Omental fat pad (tissue), 3 donors: ENCODE measurements at regions not wholly inside any gene's neighbourhood (a gene's known extent, or its start where the extent isn't known, plus 50 kb on each side); places are given as distances from the start of the nearest gene placed in this dataset.
A peak's percentile ranks its signal among the peaks of the same experiment; 100 is the strongest.

Experiments used
- ATAC-seq: fragments of 150-250 bp; one replicate; pipeline ENCODE4 v1.9.1; 2016; ENCODE audit warnings: mild to moderate bottlenecking, moderate library complexity; ENCODE audit not compliant: low FRiP score
- DNase-seq: peaks from one replicate; pipeline ENCODE4 v3.0.0-alpha.2; 2019; ENCODE audit warnings: low spot score
- CTCF ChIP-seq, 3 donors: fragments of 450-650 bp; IDR thresholded peaks; one replicate each; pipeline ENCODE4 v1.5.1; 2016 to 2017; ENCODE audit warnings: antibody characterized with exemption in 3 of 3, mild to moderate bottlenecking in 3 of 3, moderate library complexity in 2 of 3

GRCh38 chr13:37412241-37412921, 186.2 kb downstream of the POSTN start:
- no peak for TF ChIP-seq CTCF (IDR thresholded peaks at IDR 0.05)
- DNase-seq (no peak), ATAC-seq (peak; percentile 71)

GRCh38 chr13:37410316-37410715, 188.3 kb downstream of the POSTN start:
- DNase-seq = no peak
- no peak for ATAC-seq
- TF ChIP-seq CTCF (IDR thresholded peaks at IDR 0.05) = no peak

GRCh38 chr13:37409756-37410155, 188.8 kb downstream of the POSTN start:
- DNase-seq (no peak), ATAC-seq (no peak)
- no peak for TF ChIP-seq CTCF (IDR thresholded peaks at IDR 0.05)

GRCh38 chr13:37407156-37407555, 191.4 kb downstream of the POSTN start:
- TF ChIP-seq CTCF (IDR thresholded peaks at IDR 0.05) = no peak
- ATAC-seq (no peak), DNase-seq (no peak)

- no peak for TF ChIP-seq CTCF (IDR thresholded peaks at IDR 0.05)
- no peak for ATAC-seq
- no peak for DNase-seq
Observed at GRCh38 chr13:37406031-37406430, 192.5 kb downstream of the POSTN start.

GRCh38 chr13:37403776-37404527, 194.6 kb downstream of the POSTN start:
- ATAC-seq (no peak), DNase-seq (no peak)
- no peak for TF ChIP-seq CTCF (IDR thresholded peaks at IDR 0.05)

- no peak for TF ChIP-seq CTCF (IDR thresholded peaks at IDR 0.05)
- ATAC-seq (no peak), DNase-seq (no peak)
Observed at GRCh38 chr13:37401721-37402120, 196.8 kb downstream of the POSTN start.
